HK-2 (cell line): ENCODE measurements at regions not wholly inside any gene's neighbourhood (a gene's known extent, or its start where the extent isn't known, plus 50 kb on each side); places are given as distances from the start of the nearest gene placed in this dataset.

ENCODE experiments used
- DNase-seq: peaks from one replicate; pipeline ENCODE4 v3.0.0-alpha.2; 2018; ENCODE audit not compliant: unreplicated experiment

DNA sequence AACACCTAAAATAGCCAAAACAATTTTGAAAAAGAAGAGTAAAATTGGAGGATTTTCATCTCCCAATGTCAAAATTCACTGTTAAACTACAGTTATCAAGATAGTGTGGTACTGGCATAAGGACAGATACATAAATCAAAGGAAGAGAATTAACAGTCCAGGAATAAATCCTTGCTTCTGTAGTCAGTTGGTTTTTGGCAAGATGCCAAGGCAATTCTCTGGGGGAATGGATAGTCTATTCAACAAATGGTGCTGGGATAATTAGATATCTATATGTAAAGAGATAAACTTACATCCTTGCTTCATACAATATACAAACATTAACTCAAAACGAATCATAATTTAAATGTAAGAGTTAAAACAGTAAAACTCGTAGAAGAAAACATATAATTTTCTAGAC lies 57.9 kb upstream of the SELENOK start:
- DNase-seq, result no peak

DNA sequence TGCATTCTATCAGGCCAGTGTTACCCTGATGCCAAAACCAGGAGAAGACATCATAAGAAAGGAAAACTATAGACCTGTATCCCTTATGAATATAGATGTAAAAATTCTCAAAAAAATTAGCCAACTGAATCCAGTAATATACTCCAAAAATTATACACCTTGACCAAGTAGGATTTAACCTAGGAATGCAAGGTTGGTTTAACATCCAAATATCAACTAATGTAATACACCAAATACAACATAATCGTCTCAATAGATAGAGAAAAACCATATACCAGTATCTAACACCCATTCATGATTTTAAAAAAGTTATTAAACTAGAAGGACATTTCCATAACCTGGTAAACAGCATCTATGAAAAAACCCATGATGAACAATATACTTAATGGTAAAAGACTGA lies 56.5 kb upstream of the SELENOK start:
- no peak for DNase-seq

DNA sequence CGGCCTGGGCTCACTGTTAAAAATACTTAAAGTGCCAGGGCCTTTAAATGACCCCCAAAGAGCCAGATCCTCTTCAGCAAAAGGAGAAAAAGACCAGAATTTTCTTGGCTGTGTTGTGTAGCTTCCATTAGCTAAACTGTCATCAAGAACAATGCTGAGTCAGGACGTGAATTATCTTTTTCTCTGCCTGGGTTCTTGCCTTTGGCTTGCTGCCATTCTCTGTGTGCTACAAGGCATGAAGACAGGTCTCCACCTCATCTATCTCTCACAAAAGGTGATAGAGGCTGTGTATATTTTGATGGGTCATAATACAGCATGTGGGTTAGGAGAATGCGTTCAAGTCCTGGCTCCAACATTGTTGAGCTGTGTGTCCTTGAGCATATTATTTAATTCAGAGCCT lies 52.4 kb upstream of the SELENOK start:
- no peak for DNase-seq

DNA sequence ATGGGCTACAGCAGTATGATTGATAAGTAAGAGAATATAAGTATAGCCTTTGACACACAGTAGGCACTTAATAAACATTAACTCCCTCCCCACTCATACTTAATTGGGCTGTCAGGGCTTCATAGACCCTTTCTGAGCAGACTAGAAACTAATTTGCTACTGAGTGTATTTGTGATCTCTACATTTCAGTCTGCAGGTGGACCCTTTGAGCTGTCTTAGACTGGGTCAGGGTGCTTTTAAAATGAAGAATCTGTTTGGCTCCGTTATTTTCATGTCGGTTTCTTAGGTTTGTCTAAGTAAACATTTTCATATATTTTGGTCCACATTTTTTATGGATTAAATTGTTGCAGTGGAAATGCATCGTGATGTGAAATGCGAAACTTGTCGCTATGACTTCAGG lies 50.3 kb upstream of the SELENOK start:
- DNase-seq, result no peak
